H9 (cell line): ENCODE measurements at regions not wholly inside any gene's neighbourhood (a gene's known extent, or its start where the extent isn't known, plus 50 kb on each side); places are given as distances from the start of the nearest gene placed in this dataset.

ENCODE experiments used
- DNase-seq: peaks from one replicate; pipeline ENCODE4 v3.0.0-alpha.2; 2017
- H2AFZ ChIP-seq: one replicate; pipeline ENCODE4 v1.6.1; 2013; ENCODE audit warnings: mild to moderate bottlenecking, low read length, control low read depth, moderate library complexity
- H2AK5ac ChIP-seq: 2 replicates; pipeline ENCODE4 v1.6.1; 2013; ENCODE audit warnings: low read length, control low read depth, mixed read lengths; ENCODE audit not compliant: insufficient read length
- H2BK120ac ChIP-seq: one replicate; pipeline ENCODE4 v1.6.1; 2013; ENCODE audit warnings: low read depth, mild to moderate bottlenecking, low read length, control low read depth, inconsistent platforms; ENCODE audit not compliant: poor library complexity, severe bottlenecking
- H2BK12ac ChIP-seq: 2 replicates; pipeline ENCODE4 v1.6.1; 2013; ENCODE audit warnings: low read length, control low read depth, mixed read lengths, low read depth; ENCODE audit not compliant: insufficient read length
- H2BK15ac ChIP-seq: 2 replicates; pipeline ENCODE4 v1.6.1; 2013; ENCODE audit warnings: low read depth, low read length, control low read depth
- H2BK20ac ChIP-seq: one replicate; pipeline ENCODE4 v1.6.1; 2013; ENCODE audit warnings: low read depth, mild to moderate bottlenecking, low read length, control low read depth, inconsistent platforms; ENCODE audit not compliant: poor library complexity, severe bottlenecking
- H2BK5ac ChIP-seq: 2 replicates; pipeline ENCODE4 v1.6.1; 2013; ENCODE audit warnings: low read length, control low read depth, mixed read lengths; ENCODE audit not compliant: insufficient read length
- H3K14ac ChIP-seq: 2 replicates; pipeline ENCODE4 v1.6.1; 2013; ENCODE audit warnings: low read length, control low read depth; ENCODE audit not compliant: insufficient read depth
- H3K18ac ChIP-seq: 2 replicates; pipeline ENCODE4 v1.6.1; 2013; ENCODE audit warnings: low read depth, mild to moderate bottlenecking, mixed read lengths, low read length, control low read depth; ENCODE audit not compliant: insufficient read length
- H3K23ac ChIP-seq: 2 replicates; pipeline ENCODE4 v1.6.1; 2013; ENCODE audit warnings: low read length, control low read depth, mixed read lengths, low read depth; ENCODE audit not compliant: insufficient read length
- H3K23me2 ChIP-seq: 2 replicates; pipeline ENCODE4 v1.6.1; 2013; ENCODE audit warnings: low read depth, mild to moderate bottlenecking, mixed read lengths, low read length, control low read depth; ENCODE audit not compliant: insufficient read length, poor library complexity, severe bottlenecking
- H3K27ac ChIP-seq: 2 replicates; pipeline ENCODE4 v1.5.1; 2013; ENCODE audit warnings: low read length, control low read depth, mixed read lengths, low read depth; ENCODE audit not compliant: insufficient read length
- H3K27me3 ChIP-seq: 2 replicates; pipeline ENCODE4 v1.6.1; 2013; ENCODE audit warnings: low read length, control low read depth, inconsistent platforms; ENCODE audit not compliant: insufficient read depth
- H3K4ac ChIP-seq: 2 replicates; pipeline ENCODE4 v1.6.1; 2013; ENCODE audit warnings: low read depth, mild to moderate bottlenecking, control low read depth, inconsistent platforms, low read length, moderate library complexity
- H3K4me1 ChIP-seq: 2 replicates; pipeline ENCODE4 v1.6.1; 2013; ENCODE audit warnings: low read length, control low read depth, inconsistent platforms; ENCODE audit not compliant: insufficient read depth
- H3K4me2 ChIP-seq: 2 replicates; pipeline ENCODE4 v1.6.1; 2013; ENCODE audit warnings: low read length, control low read depth, mixed read lengths; ENCODE audit not compliant: insufficient read length, insufficient read depth
- H3K56ac ChIP-seq: 2 replicates; pipeline ENCODE4 v1.6.1; 2013; ENCODE audit warnings: low read depth, mild to moderate bottlenecking, mixed read lengths, low read length, control low read depth; ENCODE audit not compliant: insufficient read length
- H3K79me1 ChIP-seq: 2 replicates; pipeline ENCODE4 v1.6.1; 2013; ENCODE audit warnings: low read depth, mild to moderate bottlenecking, moderate library complexity, low read length, control low read depth, inconsistent platforms; ENCODE audit not compliant: insufficient read depth, poor library complexity, severe bottlenecking
- H3K79me2 ChIP-seq: 2 replicates; pipeline ENCODE4 v1.6.1; 2013; ENCODE audit warnings: low read length, control low read depth, inconsistent platforms; ENCODE audit not compliant: insufficient read depth
- H3K9ac ChIP-seq: 2 replicates; pipeline ENCODE4 v1.6.1; 2013; ENCODE audit warnings: low read length, control low read depth, mixed read lengths; ENCODE audit not compliant: insufficient read length; ENCODE audit errors: extremely low read depth
- H3K9me3 ChIP-seq: one replicate; pipeline ENCODE4 v1.6.1; 2013; ENCODE audit warnings: low read depth, low read length, inconsistent platforms; ENCODE audit not compliant: control insufficient read depth
- H3T11ph ChIP-seq: one replicate; pipeline ENCODE4 v1.6.1; 2013; ENCODE audit warnings: mild to moderate bottlenecking, low read length, control low read depth, inconsistent platforms
- H4K20me1 ChIP-seq: one replicate; pipeline ENCODE4 v1.6.1; 2013; ENCODE audit not compliant: control insufficient read depth, insufficient read length, insufficient read depth
- H4K5ac ChIP-seq: 2 replicates; pipeline ENCODE4 v1.6.1; 2013; ENCODE audit warnings: low read depth, mild to moderate bottlenecking, mixed read lengths, low read length, control low read depth; ENCODE audit not compliant: insufficient read length
- H4K8ac ChIP-seq: replicated peaks from 2 replicates; pipeline ENCODE4 v1.6.1; 2013; ENCODE audit warnings: low read length, control low read depth, mixed read lengths, low read depth; ENCODE audit not compliant: insufficient read length
- H4K91ac ChIP-seq: 2 replicates; pipeline ENCODE4 v1.6.1; 2013; ENCODE audit warnings: low read depth, mild to moderate bottlenecking, moderate library complexity, mixed read lengths, low read length, control low read depth; ENCODE audit not compliant: insufficient read length
- H3K27ac Mint-ChIP-seq, 3 experiments: 2 replicates in 2 of 3; 3 replicates in 1 of 3; pipeline ENCODE4 v1.8.0; 2020 to 2021; ENCODE audit warnings: mixed read lengths in 3 of 3, mild to moderate bottlenecking in 1 of 3, moderate library complexity in 1 of 3
- H3K27me3 Mint-ChIP-seq: 2 replicates; pipeline ENCODE4 v1.8.0; 2021; ENCODE audit warnings: low read depth, mild to moderate bottlenecking, moderate library complexity, mixed read lengths
- H3K36me3 Mint-ChIP-seq, 3 experiments: 2 replicates in 2 of 3; 3 replicates in 1 of 3; pipeline ENCODE4 v1.8.0; 2020 to 2021; ENCODE audit warnings: low read depth in 3 of 3, mixed read lengths in 3 of 3; ENCODE audit not compliant: insufficient read depth in 1 of 3
- H3K4me1 Mint-ChIP-seq, 2 experiments: 2 replicates each; pipeline ENCODE4 v1.8.0; 2020; ENCODE audit warnings: mixed read lengths in 2 of 2
- H3K4me3 Mint-ChIP-seq, 2 experiments: 2 replicates in 1 of 2; 3 replicates in 1 of 2; pipeline ENCODE4 v1.8.0; 2020 to 2021; ENCODE audit warnings: mild to moderate bottlenecking in 2 of 2, mixed read lengths in 2 of 2, moderate library complexity in 1 of 2
- H3K9me3 Mint-ChIP-seq, 2 experiments: 2 replicates in 1 of 2; 3 replicates in 1 of 2; pipeline ENCODE4 v1.8.0; 2020; ENCODE audit warnings: mild to moderate bottlenecking in 2 of 2, mixed read lengths in 2 of 2, moderate library complexity in 1 of 2
- TF ChIP-seq, protein P1 (sequence below): fragments of 200-600 bp; sonication (generic); conservative IDR thresholded peaks from 3 replicates; pipeline ENCODE4 v1.8.0; 2021; ENCODE audit warnings: antibody characterized with exemption, mild to moderate bottlenecking

DNA sequence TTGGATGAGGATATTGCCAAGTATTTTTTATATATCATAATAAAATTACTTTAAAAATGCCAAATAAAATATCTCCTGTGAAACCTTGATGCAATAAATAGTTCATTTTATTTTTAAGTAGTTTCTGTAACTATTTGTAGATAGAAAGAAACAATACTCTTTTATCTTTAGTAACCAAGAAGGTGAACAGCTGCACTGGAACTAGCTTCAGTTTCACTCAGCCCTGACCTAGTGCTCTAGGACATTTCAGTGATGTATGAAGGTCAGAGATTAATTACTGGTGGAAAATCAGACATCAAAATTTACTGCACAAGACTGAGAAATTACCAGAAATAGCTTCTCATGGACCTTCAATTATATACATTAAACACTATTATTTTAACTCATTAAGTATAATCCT, 1305.0 kb downstream of the CNTNAP5 start:
- H4K8ac ChIP-seq: no peak overlapping the region
- Mint-ChIP-seq H3K36me3 (no peaks in the 10 kb centered on the region), H3K27me3 (no peaks in the 10 kb centered on the region), H3K4me1 (peaks cover 3 to 9% of the 10 kb centered on the region in 2 experiments; a peak in 2 of 4 replicates), H3K9me3 (no peaks in the 10 kb centered on the region), H3K4me3 (no peak overlapping the region), H3K27ac (no peak overlapping the region)
- no peak overlapping the region for H2AFZ ChIP-seq
- H3K27ac ChIP-seq: no peak overlapping the region
- no peak overlapping the region for H3K9ac ChIP-seq
- H3K4me1 ChIP-seq: no peaks in the 10 kb centered on the region
- no peak overlapping the region for H2BK15ac ChIP-seq
- H4K5ac ChIP-seq: no peak overlapping the region
- no peak overlapping the region for H2AK5ac ChIP-seq
- no peak for DNase-seq
- H3K4ac ChIP-seq: no peak overlapping the region
- H2BK5ac ChIP-seq: no peak overlapping the region
- no peak overlapping the region for H2BK120ac ChIP-seq
- H3K27me3 ChIP-seq: no peaks in the 10 kb centered on the region
- no peak overlapping the region for H2BK20ac ChIP-seq
- H3K23me2 ChIP-seq: no peaks in the 10 kb centered on the region
- no peak overlapping the region for H3K14ac ChIP-seq
- no peak overlapping the region for H3K4me2 ChIP-seq
- H4K91ac ChIP-seq: no peak overlapping the region
- H2BK12ac ChIP-seq: no peak overlapping the region
- H3K18ac ChIP-seq: no peak overlapping the region
- H4K20me1 ChIP-seq: no peaks in the 10 kb centered on the region
- H3K79me1 ChIP-seq: no peaks in the 10 kb centered on the region
- H3K9me3 ChIP-seq: no peaks in the 10 kb centered on the region
- H3K56ac ChIP-seq: no peak overlapping the region
- H3T11ph ChIP-seq: no peak overlapping the region
- no peaks in the 10 kb centered on the region for H3K79me2 ChIP-seq
- TF ChIP-seq, protein P1, sequence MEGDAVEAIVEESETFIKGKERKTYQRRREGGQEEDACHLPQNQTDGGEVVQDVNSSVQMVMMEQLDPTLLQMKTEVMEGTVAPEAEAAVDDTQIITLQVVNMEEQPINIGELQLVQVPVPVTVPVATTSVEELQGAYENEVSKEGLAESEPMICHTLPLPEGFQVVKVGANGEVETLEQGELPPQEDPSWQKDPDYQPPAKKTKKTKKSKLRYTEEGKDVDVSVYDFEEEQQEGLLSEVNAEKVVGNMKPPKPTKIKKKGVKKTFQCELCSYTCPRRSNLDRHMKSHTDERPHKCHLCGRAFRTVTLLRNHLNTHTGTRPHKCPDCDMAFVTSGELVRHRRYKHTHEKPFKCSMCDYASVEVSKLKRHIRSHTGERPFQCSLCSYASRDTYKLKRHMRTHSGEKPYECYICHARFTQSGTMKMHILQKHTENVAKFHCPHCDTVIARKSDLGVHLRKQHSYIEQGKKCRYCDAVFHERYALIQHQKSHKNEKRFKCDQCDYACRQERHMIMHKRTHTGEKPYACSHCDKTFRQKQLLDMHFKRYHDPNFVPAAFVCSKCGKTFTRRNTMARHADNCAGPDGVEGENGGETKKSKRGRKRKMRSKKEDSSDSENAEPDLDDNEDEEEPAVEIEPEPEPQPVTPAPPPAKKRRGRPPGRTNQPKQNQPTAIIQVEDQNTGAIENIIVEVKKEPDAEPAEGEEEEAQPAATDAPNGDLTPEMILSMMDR: no peak
- H3K23ac ChIP-seq: no peak overlapping the region
